ENCODE measurements at regions not wholly inside any gene's neighbourhood (a gene's known extent, or its start where the extent isn't known, plus 50 kb on each side); places are given as distances from the start of the nearest gene placed in this dataset.
"Not testable (repeated sequence)": the region's sequence is repeated elsewhere in the genome, so short reads cannot be mapped to it uniquely, and the experiment has no call there.

DNA sequence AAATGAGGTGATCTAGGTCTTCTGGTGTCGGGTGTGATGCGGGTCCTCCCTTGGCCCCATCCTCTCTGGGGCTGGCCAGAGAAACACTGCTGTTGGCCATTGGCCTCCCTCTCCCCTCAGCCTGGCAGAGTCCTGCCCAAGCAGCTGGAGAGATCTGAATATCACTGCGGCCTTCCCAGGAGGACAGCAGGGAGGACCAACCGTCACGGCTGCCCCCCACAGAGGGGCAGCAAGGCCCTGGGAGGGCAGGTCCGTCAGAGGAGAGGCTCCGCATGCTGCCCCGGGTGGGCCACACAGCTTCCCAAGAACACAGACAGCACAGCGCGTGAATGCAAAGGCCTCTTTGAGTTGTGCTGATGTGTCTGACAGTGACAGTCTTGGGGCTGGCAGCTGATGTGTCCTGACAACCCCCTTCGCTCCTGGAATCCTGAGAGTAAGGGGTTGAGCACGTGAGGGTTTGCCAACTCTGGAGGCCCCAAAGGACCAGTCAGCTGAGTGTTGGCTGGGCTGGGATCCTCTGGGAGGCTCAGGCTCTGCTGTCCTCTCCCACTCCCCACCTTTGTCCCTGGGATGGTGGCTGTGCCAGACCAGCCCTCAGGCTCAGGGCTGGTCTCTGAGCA, 132.5 kb upstream of the UNC5B start:
- DNase-seq (ENCODE audit: insufficient read length, low spot score) (no peak), FAIRE-seq (no peak)

DNA sequence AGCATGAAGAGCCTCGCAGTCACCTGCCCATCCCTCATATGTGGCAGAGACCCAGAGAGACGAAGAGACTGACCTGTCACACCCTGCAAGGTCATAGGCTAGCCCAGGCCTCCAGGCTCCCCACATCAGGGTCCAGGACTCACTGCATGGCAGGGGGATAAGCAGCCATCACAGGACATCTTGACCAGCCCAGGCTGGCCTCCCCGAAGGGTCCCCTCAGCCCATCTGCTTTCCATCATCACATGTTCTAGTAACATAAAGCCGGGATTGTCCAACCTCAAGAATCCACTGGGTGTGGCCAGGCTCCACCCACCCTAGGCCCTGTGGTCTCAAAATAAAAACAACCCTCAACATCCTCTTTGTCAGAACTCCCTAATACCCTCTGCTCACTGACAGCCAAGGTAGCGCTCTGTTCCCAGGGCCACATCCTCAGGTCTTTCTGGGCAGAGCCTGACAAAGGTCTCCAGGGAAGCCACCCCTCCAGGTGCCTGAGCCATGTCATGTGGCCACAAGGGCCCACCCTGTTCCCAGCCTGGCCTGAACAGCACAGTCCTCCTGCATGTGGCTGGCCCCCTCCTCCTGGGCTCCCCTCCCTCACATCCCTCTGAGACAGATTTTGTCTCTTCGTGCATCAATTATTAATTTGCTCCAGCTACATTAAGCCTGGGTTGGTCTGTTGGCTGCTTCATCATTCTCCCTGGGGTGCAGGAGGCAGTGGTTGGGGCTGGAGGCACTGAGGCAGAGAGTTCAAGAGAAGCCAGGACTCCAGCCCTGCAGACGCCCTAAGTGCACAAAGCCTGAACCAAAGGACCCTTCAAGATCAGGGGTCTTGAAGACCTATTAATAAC, 131.8 kb upstream of the UNC5B start:
- DNase-seq (ENCODE audit: insufficient read length, low spot score) = no peak
- FAIRE-seq = no peak

DNA sequence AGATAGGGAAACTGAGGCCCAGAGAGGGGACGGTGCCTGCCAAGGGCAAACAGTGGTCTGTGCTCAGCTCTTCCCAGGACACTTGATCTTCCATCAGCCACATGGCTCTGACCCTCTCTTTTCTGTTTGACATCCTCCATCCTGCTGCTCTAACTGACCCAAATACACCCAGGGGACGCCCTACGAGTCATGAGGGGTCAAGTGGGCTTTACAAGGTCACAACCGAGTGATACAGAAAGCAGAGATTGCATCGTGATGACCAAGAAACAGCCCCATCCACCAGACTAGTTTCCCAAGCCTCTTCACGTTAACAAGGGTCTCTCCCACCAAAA, 131.2 kb upstream of the UNC5B start:
- FAIRE-seq (no peak), DNase-seq (ENCODE audit: insufficient read length, low spot score) (no peak)

DNA sequence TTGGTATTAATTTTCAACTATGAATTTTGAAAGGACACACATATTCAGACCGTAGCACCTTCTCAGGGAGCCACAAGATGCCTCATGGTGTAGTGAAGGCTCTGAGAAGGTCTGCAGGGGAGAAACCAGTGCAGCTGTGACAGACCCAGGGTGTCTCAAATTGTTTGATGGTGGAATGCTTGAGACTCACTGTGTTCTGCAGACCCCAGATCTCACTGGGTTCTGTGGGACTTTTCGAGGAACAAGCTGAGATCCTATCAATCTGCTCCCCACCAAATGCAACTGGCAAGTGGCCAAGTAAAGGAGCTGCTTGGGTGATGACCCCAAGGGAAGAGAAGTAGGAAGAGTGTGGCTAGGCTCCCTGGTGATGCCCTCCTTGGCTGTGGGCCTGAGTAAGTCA, 130.5 kb upstream of the UNC5B start:
- FAIRE-seq = no peak
- no peak for DNase-seq (ENCODE audit: insufficient read length, low spot score)

DNA sequence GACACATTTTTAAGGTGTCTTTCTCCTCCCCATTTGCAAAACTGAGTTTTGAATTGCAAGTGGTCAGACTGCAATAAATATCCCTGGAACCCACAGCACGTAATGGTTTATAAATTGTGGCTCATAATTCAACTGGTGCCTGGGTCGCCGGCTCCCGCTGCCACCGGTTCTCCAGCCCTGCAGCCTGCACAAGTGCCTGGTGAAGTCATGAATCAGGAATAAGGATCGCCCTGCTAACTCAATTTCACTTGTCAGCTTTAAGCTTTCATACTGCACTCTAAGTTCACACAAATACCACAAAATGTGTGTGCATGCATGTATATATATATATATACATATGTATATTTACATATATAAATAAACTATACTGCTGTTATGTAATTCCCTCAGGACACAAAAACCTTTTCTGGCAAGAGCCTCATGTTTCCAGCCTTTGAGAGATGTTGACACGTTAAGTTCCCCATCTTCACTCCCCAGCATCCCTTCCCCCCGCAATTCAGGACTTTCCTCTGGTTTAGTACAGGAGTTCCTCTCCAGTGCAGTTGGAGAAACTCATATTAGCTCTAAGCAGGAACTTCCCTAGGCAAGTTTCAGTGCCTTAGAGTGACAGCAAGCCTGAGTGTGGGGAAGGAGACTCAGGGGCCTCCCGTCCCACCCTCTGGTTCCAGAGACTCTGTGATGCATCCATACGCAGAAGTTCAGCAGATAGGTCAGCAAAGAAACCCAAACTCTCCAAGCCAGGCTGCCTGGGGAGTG, 129.2 kb upstream of the UNC5B start:
- FAIRE-seq (no peak), DNase-seq (ENCODE audit: insufficient read length, low spot score) (no peak)

DNA sequence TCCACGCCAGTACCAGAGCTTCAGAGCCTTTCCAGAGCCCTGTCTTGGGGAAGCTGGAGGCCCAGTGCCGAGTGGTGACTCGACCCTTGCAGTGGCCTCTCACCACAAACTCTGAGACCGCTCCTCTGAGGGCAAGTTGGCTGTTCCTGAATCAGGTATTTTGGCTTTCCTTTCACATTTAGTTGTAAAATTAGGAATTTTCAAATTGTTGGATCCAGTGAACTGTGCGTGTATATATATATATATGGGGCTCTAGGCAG, 128.7 kb upstream of the UNC5B start:
- DNase-seq (ENCODE audit: insufficient read length, low spot score) (no peak), FAIRE-seq (no peak)

DNA sequence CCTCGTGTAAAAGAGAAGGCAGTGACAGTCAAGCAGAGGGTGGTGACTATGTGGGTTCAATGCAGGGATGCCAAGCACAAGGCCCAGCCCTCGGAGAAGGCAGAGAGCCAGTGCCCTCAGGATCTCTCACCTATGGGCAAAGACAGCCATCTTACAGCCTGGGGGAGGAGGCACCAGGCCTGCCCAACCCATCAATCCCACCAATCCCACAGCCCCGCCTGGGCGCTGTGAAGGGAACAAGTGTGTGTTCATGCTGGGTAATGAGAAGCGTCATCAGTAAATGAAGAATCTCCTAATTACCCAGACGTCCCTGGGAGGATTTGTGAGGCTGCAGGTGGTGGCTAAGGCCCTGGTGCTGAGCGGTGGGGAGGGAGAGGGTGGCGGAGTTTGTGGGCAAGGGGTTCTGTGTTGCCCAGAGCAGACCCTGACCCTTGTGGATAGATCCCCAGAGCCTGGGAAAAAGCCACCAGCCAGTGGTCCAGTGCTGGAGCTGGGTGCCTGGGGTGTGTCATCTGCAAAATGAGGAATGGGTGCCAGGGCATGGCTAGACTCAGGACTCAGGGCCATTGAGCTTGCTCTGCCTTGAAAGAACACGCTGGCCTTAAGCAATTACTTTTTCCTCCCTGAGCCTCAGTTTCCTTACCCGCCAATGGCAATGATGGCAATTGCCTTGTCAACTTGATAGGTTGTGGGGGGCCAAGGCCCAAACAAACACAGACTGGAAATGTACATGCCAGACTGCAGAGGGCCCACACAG, 128.1 kb upstream of the UNC5B start:
- FAIRE-seq = no peak
- DNase-seq (ENCODE audit: insufficient read length, low spot score) = no peak

DNA sequence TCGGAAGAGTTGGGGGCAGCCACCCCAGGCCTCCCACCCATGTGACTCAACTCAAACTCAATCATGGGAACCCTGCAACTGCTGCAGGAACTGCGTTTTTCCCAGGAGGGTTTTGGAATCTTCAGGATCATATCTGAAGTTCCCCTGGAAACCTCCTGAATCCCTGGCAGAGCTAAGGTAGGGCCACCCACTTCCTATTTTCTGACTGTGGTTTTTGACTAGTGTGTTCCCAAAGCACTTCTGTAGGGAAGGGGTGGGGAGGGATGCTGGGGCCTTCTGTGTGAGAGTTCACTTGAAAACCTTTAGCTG, 127.6 kb upstream of the UNC5B start:
- DNase-seq (ENCODE audit: insufficient read length, low spot score) (no peak), FAIRE-seq (no peak)

DNA sequence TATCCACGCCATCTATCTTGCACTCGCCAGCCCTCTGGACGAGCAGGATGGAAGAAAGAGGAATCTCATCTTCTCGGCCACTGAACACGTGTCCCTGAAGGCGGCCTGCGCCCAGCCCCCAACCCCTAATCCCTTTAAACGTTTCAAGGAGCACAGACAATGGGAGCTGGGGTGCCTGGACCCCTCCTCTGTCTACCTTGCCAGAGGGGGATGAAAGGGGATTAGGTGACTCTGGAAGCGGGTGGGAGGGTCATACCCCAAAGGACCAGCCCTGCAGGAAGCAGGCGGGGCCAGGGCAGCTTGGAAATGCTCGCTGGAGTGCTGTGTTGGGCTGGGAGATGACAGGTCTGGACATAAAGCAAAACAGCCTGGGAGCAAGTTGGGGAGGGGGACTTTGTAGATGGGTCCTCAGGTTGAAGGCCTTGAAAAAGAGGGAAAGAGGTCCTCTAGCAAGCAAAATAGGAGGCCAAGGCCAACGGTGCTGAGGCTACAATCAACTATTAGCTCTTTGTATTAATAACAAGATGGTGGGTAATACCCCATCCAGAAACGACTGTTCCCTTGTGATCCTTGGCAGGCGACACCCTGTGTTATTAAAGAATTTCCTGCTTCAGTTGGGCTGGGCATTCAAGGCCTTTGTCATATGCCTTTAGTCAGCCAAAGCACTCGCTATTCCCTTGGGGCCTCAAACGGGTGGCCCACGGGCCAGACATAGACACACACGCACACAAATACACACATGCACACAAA, 126.5 kb upstream of the UNC5B start:
- FAIRE-seq = no peak

DNA sequence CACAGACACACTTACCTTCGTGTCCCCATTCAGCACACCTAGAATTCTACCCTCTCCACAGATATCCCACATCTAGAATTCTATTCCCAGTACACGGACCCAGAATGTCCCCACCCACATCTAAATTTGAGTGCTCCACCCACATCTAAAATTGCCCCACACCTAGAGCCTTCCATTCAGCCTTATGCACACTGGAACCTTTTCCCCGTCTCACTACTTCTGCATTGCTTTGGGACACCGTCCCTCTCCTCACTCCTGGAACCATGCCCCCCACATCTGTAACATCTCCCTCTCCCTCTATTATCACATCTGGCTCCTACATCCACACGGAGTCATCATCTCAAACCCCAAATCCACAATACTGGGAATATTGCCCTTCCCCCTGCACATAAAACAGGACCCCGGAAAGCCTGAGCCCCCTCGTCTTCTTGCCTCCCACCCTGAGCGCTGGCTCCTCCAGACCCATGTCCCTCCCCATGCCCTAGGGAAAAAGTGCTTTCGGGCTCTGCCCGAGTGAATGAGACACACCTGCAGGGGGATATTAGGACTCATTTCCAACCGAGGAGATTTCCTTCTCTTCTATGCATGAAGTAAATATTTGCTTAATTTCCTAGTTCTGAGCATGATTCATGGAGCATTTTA, 125.8 kb upstream of the UNC5B start:
- DNase-seq (ENCODE audit: insufficient read length, low spot score) (no peak), FAIRE-seq (no peak)

More for the DNA sequence above, 126.5 kb upstream of the UNC5B start:
- DNase-seq (ENCODE audit: insufficient read length, low spot score) = no peak

DNA sequence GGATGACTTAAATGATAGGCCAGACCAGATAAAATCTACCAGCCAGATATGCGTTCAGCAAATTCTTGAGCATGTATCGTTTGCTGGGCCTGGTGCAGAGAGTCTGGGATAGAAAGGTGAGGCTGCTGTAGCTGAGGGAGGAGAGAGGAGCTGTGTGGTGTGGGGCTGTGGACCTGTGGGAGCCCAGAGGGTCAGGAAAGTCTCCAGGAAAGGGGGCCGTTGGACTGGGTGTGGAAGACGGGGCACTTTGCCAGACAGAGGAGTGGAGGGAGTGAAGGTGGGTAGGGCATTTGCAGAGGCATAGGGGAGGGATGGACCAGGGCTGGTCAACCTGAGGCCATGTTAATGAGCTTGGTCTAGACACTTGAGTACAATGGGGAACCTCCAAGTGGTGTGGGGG, 124.7 kb upstream of the UNC5B start:
- no peak for DNase-seq (ENCODE audit: insufficient read length, low spot score)

DNA sequence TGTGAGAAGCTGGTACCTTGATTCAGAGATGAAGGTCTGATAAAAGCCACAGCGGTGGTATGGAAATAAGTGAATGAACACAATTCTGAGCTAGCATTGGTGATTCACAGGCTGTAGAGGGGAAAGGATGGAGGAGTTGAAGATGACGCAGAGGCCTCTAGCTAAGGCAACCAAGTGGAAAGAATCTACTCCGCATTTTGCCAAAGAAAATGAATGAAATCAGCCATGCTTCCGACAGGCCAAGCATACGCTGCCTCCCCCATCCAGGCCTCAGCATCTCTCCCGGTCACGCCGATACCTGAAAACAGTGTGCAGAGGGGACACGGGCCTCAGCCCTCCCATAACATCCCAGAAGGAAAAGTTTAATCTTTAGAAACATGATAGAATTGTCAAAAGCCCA, 124.3 kb upstream of the UNC5B start:
- FAIRE-seq (no peak), DNase-seq (ENCODE audit: insufficient read length, low spot score) (no peak)

More for the DNA sequence above, 124.7 kb upstream of the UNC5B start:
- FAIRE-seq = no peak

DNA sequence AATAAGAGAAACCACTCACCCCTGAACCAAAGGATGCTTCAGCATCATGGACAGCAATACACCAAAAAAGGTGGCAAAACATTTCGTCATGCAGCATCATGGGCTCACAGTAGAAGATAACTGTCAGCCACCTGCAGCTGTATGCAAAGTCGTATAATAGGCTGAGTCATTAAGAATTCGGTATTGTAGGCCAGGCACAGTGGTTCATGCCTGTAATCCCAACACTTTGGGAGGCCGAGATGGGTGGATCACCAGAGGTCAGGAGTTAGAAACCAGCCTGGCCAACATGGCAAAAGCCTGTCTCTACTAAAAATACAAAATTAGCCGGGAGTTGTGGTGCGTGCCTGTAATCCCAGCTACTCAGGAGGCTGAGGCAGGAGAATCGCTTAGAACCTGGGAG, 123.8 kb upstream of the UNC5B start:
- FAIRE-seq; DNase-seq (ENCODE audit: insufficient read length, low spot score): not testable (repeated sequence)

DNA sequence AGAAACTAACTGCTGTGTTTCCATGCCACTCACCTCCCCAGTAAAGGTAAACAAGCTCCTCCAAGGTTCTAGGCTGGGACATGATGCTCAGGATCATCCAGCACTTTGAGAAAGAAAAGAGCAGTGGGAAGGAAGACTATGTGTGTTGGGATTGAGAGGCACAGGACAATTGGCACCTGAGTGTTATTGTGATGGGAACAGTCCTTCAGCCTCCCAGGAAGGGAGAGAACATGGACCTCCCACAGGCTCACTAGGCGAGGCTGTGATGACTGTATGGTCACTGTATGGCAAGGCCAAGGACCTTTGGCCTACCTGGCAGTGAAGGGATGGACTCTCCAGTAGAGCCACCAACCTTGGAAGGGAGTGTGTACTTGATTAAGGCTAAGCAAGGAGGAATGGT, 123.2 kb upstream of the UNC5B start:
- FAIRE-seq (no peak), DNase-seq (ENCODE audit: insufficient read length, low spot score) (no peak)

DNA sequence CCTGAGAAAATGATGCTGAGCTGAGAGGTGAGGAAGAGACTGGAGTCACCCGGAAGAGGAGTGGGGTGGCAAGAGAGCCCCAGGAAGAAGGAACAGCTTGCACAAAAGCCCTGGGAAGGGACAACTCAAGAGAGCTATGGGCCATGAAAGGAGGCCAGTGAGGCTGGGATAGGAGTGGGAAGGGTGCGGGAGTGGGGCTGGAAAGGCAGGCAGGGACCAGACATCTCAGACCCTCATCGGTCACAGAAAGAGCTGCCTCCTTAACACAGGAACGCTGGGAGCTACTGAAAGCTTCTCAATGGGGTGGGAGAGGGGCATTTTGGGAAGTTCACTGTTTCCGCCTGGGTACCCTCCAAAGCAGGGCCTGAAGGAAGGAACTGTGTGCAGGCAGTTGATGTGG, 122.0 kb upstream of the UNC5B start:
- no peak for DNase-seq (ENCODE audit: insufficient read length, low spot score)

DNA sequence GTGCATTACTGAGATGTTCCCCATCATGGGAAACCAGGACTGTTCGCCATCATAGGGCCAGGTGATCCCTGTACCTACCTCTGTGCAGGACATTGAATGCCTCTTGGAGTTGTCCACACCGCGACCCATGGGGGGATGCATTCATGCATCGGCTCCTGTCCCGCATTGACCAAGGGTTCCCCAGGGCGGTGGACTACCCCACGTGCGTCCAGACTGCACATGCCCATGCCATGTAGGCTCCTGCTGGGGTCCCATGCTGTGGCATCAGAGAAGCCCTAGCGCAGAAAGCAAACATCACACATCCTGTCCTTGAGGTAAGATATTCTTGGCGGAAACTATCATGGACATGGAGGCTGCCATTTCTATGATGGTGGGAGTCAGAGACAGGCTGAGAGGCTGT, 121.6 kb upstream of the UNC5B start:
- DNase-seq (ENCODE audit: insufficient read length, low spot score) = no peak

More for the DNA sequence above, 122.0 kb upstream of the UNC5B start:
- no peak for FAIRE-seq

DNA sequence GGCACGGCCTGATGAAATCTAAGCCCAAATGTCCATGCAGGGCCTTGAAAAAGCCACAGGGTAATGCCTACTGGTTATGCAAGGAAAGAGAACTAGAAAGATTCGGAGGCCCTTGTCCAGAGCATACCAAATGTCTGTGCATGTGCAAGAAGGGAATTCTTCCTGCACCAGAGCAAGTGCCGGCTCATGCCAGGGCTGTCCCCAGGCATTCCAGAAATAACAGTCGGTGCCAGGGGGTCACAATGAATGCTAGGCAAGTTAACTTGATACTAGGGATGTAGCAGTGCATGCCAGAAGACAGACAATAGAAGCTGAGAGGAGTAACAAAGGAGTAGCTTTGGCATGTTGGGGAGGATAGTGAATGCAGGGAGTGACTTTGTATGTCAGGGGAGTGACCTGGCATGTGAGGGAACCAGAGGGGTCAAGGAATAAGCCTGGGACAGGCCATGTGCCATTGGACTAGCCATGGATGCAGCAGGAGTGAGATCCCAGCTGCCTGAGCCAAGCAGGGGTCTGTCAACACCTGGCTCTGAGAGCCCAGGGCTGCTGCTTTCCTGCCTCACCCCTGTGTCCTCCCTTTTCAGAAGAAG, 119.5 kb upstream of the UNC5B start:
- FAIRE-seq (no peak), DNase-seq (ENCODE audit: insufficient read length, low spot score) (no peak)

More for the DNA sequence above, 121.6 kb upstream of the UNC5B start:
- no peak for FAIRE-seq

DNA sequence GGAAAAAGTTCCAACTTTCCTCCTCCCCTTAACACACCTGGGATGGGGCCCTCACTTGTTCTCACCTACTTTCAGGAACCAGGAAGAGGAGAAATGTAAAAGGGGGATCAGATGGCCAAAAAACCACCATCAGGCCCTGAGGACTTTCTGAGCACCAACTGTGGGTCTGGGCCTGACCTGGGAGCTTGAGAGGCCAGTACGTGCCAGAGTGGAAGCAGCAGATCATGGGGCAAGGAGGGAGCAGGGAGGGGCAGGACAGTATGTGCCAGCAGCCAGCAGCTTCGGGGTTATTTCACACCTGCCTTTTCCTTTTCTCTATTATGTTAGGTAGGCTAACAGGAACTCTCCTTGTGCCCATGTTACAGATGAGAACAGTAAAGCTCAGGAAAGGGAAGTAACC, 118.8 kb upstream of the UNC5B start:
- DNase-seq (ENCODE audit: insufficient read length, low spot score) (no peak), FAIRE-seq (no peak)

DNA sequence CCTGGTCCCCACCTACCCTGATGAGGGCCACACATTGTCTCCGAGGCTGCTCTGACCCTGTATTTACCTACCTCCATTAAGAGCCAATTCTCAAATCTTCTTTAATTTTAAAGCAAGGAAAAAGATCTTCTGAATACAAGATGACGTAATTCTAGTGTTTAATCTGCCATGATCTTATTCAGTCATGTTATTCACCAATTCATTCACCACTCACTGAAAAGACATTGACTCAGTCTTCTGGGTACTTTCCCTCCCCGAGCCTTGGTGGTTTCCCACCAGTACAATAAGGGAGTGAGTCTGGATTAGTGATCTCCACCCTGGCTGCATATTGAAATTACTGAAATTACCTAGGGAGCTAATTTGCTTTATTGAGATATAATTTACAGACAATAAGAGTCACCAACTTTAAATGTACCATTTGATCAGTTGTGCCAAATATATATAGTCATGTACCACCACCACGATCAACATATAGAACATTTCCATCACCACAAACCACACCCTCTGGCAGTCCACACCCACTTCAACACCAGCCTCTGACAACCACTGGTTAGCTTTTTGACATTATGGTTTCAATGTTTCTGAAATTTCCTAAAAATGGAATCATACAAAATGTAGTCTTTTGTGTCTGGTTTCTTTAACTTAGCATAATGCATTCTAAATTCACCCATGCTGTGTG, 117.5 kb upstream of the UNC5B start:
- DNase-seq (ENCODE audit: insufficient read length, low spot score) (no peak), FAIRE-seq (no peak)
